SK-N-SH (cell line): ENCODE measurements at regions not wholly inside any gene's neighbourhood (a gene's known extent, or its start where the extent isn't known, plus 50 kb on each side); places are given as distances from the start of the nearest gene placed in this dataset.
"Not testable (repeated sequence)": the region's sequence is repeated elsewhere in the genome, so short reads cannot be mapped to it uniquely, and the experiment has no call there.

ENCODE experiments used
- CTCF ChIA-PET: fragments of 300-600, 350-600 bp; formaldehyde crosslinking; extraction: SDS; loops from one replicate; lab custom pipeline; 2021; lab: Yijun Ruan, JAX
- POLR2A ChIA-PET: fragments of 350-600 bp; sonication (Branson Sonifier 250); formaldehyde crosslinking; extraction: SDS; loops from one replicate; lab custom pipeline; 2020; ENCODE audit warnings: antibody characterized with exemption, inconsistent platforms; lab: Yijun Ruan, JAX
- DNase-seq: peaks from one replicate; pipeline ENCODE4 v3.0.0; 2012
- H2AFZ ChIP-seq: fragments of 200-600 bp; sonication (generic); 2 replicates; pipeline ENCODE4 v1.8.1; 2016; ENCODE audit warnings: antibody characterized with exemption, mild to moderate bottlenecking, low read depth
- H3F3A ChIP-seq: fragments of 200-600 bp; sonication (generic); replicated peaks from 2 replicates; pipeline ENCODE3; 2016; ENCODE audit warnings: antibody characterized with exemption, mild to moderate bottlenecking; ENCODE audit not compliant: insufficient read depth
- H3K27ac ChIP-seq, 2 experiments: fragments of 200-500 bp in 1 of 2; fragments of 200-600 bp in 1 of 2; sonication (Bioruptor generic) in 1 of 2; sonication (generic), shearing (Covaris generic) in 1 of 2; 2 replicates each; pipeline versions ENCODE4 v1.5.1 to v1.6.1; 2014 to 2016; ENCODE audit warnings: low read depth in 2 of 2, inconsistent platforms in 1 of 2, low read length in 1 of 2, mild to moderate bottlenecking in 1 of 2, mixed read lengths in 1 of 2
- H3K27me3 ChIP-seq: fragments of 200-600 bp; sonication (generic), shearing (Covaris generic); 2 replicates; pipeline ENCODE4 v1.6.1; 2016; ENCODE audit warnings: mixed run types; ENCODE audit not compliant: insufficient read depth
- H3K36me3 ChIP-seq, 2 experiments: fragments of 200-500 bp in 1 of 2; fragments of 200-600 bp in 1 of 2; sonication (Bioruptor generic) in 1 of 2; sonication (generic) in 1 of 2; replicated peaks in 1 of 2; 2 replicates each; pipeline versions ENCODE3 to v1.5.1; 2014 to 2016; ENCODE audit warnings: low read length in 1 of 2, mild to moderate bottlenecking in 1 of 2; ENCODE audit not compliant: insufficient read depth in 2 of 2, control insufficient read depth in 1 of 2
- H3K4me1 ChIP-seq, 2 experiments: fragments of 200-500 bp in 1 of 2; fragments of 200-600 bp in 1 of 2; sonication (Bioruptor generic) in 1 of 2; sonication (generic), shearing (Covaris generic) in 1 of 2; 2 replicates each; pipeline versions ENCODE4 v1.5.1 to v1.6.1; 2014 to 2016; ENCODE audit warnings: low read depth in 1 of 2, low read length in 1 of 2, mixed run types in 1 of 2; ENCODE audit not compliant: insufficient read depth in 2 of 2, control insufficient read depth in 1 of 2
- H3K4me2 ChIP-seq: fragments of 200-600 bp; sonication (generic), shearing (Covaris generic); 2 replicates; pipeline ENCODE4 v1.6.1; 2017; ENCODE audit warnings: mixed run types
- H3K4me3 ChIP-seq, 2 experiments: fragments of 200-500 bp in 1 of 2; fragments of 200-600 bp in 1 of 2; sonication (Bioruptor generic) in 1 of 2; sonication (generic), shearing (Covaris generic) in 1 of 2; 2 replicates each; pipeline versions ENCODE4 v1.5.1 to v1.8.1; 2014 to 2016; ENCODE audit warnings: low read depth in 2 of 2, inconsistent platforms in 1 of 2, low read length in 1 of 2, mild to moderate bottlenecking in 1 of 2, mixed read lengths in 1 of 2, moderate library complexity in 1 of 2
- H3K79me2 ChIP-seq: fragments of 200-600 bp; sonication (generic); 2 replicates; pipeline ENCODE4 v1.8.1; 2017; ENCODE audit warnings: mild to moderate bottlenecking; ENCODE audit not compliant: insufficient read depth
- H3K9ac ChIP-seq: fragments of 200-600 bp; sonication (generic); 2 replicates; pipeline ENCODE4 v1.6.1; 2017; ENCODE audit warnings: mixed run types
- H3K9me2 ChIP-seq: fragments of 200-600 bp; sonication (generic); 2 replicates; pipeline ENCODE4 v1.6.1; 2017; ENCODE audit warnings: mixed run types
- H3K9me3 ChIP-seq: fragments of 200-600 bp; sonication (generic); 2 replicates; pipeline ENCODE4 v1.6.1; 2017; ENCODE audit warnings: mixed run types, mild to moderate bottlenecking, moderate library complexity
- H4K20me1 ChIP-seq: fragments of 200-600 bp; sonication (generic); 2 replicates; pipeline ENCODE4 v1.6.1; 2017; ENCODE audit warnings: mild to moderate bottlenecking, mixed run types; ENCODE audit not compliant: insufficient read depth
- FOXM1 ChIP-seq: IDR thresholded peaks from 2 replicates; pipeline ENCODE4 v1.4.0; 2012; ENCODE audit warnings: low read depth, mild to moderate bottlenecking
- GABPA ChIP-seq: IDR thresholded peaks from 2 replicates; pipeline ENCODE4 v1.4.0; 2012; ENCODE audit warnings: low read depth, mild to moderate bottlenecking
- JUND ChIP-seq: IDR thresholded peaks from 2 replicates; pipeline ENCODE4 v1.4.0; 2012
- MEF2A ChIP-seq: IDR thresholded peaks from 2 replicates; pipeline ENCODE4 v1.4.0; 2012; ENCODE audit warnings: low read depth, borderline replicate concordance
- MXI1 ChIP-seq: IDR thresholded peaks from 2 replicates; pipeline ENCODE4 v1.6.1; 2012; ENCODE audit warnings: mild to moderate bottlenecking, low read depth, low read length, improper control_type of control experiment
- RAD21 ChIP-seq: IDR thresholded peaks from 2 replicates; pipeline ENCODE4 v1.6.1; 2012; ENCODE audit warnings: mild to moderate bottlenecking, low read length
- RCOR1 ChIP-seq: fragments of 150-350 bp; IDR thresholded peaks from 2 replicates; pipeline ENCODE4 v1.6.1; 2017; ENCODE audit warnings: antibody characterized with exemption, low read length
- RFX5 ChIP-seq: IDR thresholded peaks from 2 replicates; pipeline ENCODE4 v1.6.1; 2012; ENCODE audit warnings: mild to moderate bottlenecking, improper control_type of control experiment, low read length
- SMC3 ChIP-seq: IDR thresholded peaks from 2 replicates; pipeline ENCODE4 v1.6.1; 2012; ENCODE audit warnings: low read depth, low read length, improper control_type of control experiment
- TAF1 ChIP-seq: IDR thresholded peaks from 2 replicates; pipeline ENCODE4 v1.6.1; 2012; ENCODE audit warnings: low read depth, mild to moderate bottlenecking, low read length, moderate library complexity, borderline replicate concordance
- TCF12 ChIP-seq: IDR thresholded peaks from 2 replicates; pipeline ENCODE4 v1.4.0; 2012
- TEAD4 ChIP-seq: IDR thresholded peaks from 2 replicates; pipeline ENCODE4 v1.4.0; 2012; ENCODE audit warnings: mild to moderate bottlenecking, borderline replicate concordance; ENCODE audit not compliant: insufficient read depth
- YY1 ChIP-seq: IDR thresholded peaks from 2 replicates; pipeline ENCODE4 v1.4.0; 2012; ENCODE audit warnings: low read depth, mild to moderate bottlenecking
- WGBS: methylation state at CpG from one replicate; pipeline ENCODE4 v1.1.6; 2017; ENCODE audit warnings: low lambda C conversion rate; 5-methylcytosine and 5-hydroxymethylcytosine counted together
- TF ChIP-seq, protein P1 (sequence below): fragments of 150-350 bp; IDR thresholded peaks from 2 replicates; pipeline ENCODE4 v1.6.1; 2017; ENCODE audit warnings: antibody characterized with exemption, low read length, low read depth, borderline replicate concordance
- TF ChIP-seq, protein P2 (sequence below): IDR thresholded peaks from 2 replicates; pipeline ENCODE4 v1.4.0; 2012; ENCODE audit warnings: low read depth
- TF ChIP-seq, protein P3 (sequence below): fragments of 150-350 bp; IDR thresholded peaks from 2 replicates; pipeline ENCODE4 v1.6.1; 2016; ENCODE audit warnings: mild to moderate bottlenecking, low read depth, low read length

DNA sequence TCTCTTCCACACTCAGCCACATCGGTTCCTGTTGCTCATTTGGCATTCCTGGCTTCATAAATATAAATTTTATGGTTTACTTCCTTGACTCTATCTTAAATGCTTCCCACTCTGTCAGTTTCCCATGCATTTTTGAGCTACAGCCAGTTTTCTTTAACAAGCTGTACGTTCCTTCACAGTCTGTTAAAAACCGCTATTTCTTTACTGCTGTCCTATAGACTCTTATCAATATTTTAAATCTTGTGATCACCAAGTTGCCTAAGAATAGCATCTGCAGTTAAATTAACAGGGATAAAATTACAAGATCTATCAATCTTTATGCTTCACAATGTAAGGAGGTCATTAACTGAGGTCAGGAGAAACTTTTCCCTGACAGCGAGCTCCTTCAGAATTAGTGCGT lies 103.1 kb upstream of the RHOBTB1 start:
- DNase-seq, result no peak
- POLR2A ChIA-PET, result no interaction called here
- H3F3A ChIP-seq, result no peaks in the 10 kb centered on the region
- H3K79me2 ChIP-seq, result no peaks in the 10 kb centered on the region
- H3K27ac ChIP-seq, result no peak overlapping the region
- H3K4me3 ChIP-seq, result no peak overlapping the region
- no peak overlapping the region for H3K9ac ChIP-seq
- H3K9me3 ChIP-seq, result no peaks in the 10 kb centered on the region
- H4K20me1 ChIP-seq, result no peaks in the 10 kb centered on the region
- 65% methylated on average over 5 of the region's 5 CpGs for WGBS
- no peak overlapping the region for H3K4me2 ChIP-seq
- no peaks in the 10 kb centered on the region for H3K9me2 ChIP-seq
- H3K4me1 ChIP-seq, result no peaks in the 10 kb centered on the region; a peak in 1 of 4 replicates
- H3K27me3 ChIP-seq, result no peaks in the 10 kb centered on the region
- TF ChIP-seq, protein P1, sequence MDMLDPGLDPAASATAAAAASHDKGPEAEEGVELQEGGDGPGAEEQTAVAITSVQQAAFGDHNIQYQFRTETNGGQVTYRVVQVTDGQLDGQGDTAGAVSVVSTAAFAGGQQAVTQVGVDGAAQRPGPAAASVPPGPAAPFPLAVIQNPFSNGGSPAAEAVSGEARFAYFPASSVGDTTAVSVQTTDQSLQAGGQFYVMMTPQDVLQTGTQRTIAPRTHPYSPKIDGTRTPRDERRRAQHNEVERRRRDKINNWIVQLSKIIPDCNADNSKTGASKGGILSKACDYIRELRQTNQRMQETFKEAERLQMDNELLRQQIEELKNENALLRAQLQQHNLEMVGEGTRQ, result no peak
- TF ChIP-seq GABPA (no peak), JUND (no peak), TAF1 (no peak), RCOR1 (no peak), RFX5 (no peak), FOXM1 (no peak), YY1 (no peak), RAD21 (no peak), SMC3 (no peak), MXI1 (no peak)
- no peak overlapping the region for H2AFZ ChIP-seq
- CTCF ChIA-PET, result interaction anchor here (0.6 to 2.4 kb wide), 3 partner anchors 22 to 1815 kb away, joined by 3 to 6 read pairs (median 3); no protein-coding TSS in a partner anchor
- H3K36me3 ChIP-seq, result no peaks in the 10 kb centered on the region

DNA sequence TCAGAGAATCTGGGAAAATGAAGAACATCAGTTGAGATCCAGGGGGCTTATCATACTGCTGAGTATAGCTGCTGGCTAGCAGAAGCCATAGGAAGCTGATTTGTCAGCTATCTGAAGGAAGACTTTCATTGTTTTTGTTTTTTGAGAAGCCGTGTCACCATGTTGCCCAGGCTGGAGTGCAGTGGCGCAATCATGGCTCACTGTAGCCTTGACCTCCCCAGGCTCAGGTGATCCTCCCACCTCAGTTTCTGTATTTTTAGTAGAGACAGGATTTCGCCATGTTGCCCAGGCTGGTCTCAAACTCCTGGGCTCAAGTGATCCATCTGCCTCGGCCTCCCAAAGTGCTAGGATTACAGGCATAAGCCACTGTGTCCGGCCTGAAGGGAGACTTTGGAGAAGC lies 101.5 kb upstream of the RHOBTB1 start:
- H3F3A ChIP-seq, DNase-seq, H3K9ac ChIP-seq, H2AFZ ChIP-seq, H3K9me3 ChIP-seq, H3K27me3 ChIP-seq, H3K4me1 ChIP-seq, H3K79me2 ChIP-seq, H3K36me3 ChIP-seq, H3K4me2 ChIP-seq, H3K27ac ChIP-seq, H3K4me3 ChIP-seq, H3K9me2 ChIP-seq, H4K20me1 ChIP-seq, POLR2A ChIA-PET: not testable (repeated sequence)
- WGBS, result 67% methylated on average over 5 of the region's 5 CpGs
- CTCF ChIA-PET, result interaction anchor here (1.1 kb wide), 1 partner anchor 20 kb away, joined by 4 read pairs; no protein-coding TSS in a partner anchor

DNA sequence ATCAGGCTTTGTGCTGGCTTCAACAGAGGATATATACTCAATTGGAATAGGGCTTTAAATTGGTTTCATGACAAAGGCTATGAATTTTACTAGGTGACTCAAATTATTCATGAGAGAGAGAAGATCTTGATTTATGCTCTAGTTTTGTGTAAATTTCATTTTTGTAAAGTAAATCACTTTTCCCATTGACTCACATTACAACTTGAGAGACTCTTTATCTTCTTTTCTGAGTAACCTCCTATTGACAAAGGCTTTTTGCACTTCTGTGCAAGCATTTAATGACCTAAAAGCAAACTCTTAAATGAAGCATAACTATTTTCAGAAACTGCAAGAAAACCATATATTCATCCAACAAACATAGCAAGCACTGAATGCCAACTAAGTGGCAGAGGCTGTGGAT lies 98.5 kb upstream of the RHOBTB1 start:
- Histone ChIP-seq H3K4me2 (no peak overlapping the region), H2AFZ (no peak overlapping the region), H3K9me3 (no peaks in the 10 kb centered on the region), H3K36me3 (no peaks in the 10 kb centered on the region), H3K9me2 (no peaks in the 10 kb centered on the region), H3K4me1 (no peaks in the 10 kb centered on the region)
- no peak for DNase-seq
- ChIA-PET POLR2A (no interaction called here), CTCF (interaction anchor here (1.3 to 1.7 kb wide), 2 partner anchors 18 to 98 kb away, joined by 4 to 6 read pairs; no protein-coding TSS in a partner anchor)
- TF ChIP-seq RAD21, result no peak
- no peak for TF ChIP-seq RCOR1
- TF ChIP-seq, protein P2, sequence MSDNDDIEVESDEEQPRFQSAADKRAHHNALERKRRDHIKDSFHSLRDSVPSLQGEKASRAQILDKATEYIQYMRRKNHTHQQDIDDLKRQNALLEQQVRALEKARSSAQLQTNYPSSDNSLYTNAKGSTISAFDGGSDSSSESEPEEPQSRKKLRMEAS, result no peak
- TF ChIP-seq TEAD4, result no peak
- TF ChIP-seq, protein P3, sequence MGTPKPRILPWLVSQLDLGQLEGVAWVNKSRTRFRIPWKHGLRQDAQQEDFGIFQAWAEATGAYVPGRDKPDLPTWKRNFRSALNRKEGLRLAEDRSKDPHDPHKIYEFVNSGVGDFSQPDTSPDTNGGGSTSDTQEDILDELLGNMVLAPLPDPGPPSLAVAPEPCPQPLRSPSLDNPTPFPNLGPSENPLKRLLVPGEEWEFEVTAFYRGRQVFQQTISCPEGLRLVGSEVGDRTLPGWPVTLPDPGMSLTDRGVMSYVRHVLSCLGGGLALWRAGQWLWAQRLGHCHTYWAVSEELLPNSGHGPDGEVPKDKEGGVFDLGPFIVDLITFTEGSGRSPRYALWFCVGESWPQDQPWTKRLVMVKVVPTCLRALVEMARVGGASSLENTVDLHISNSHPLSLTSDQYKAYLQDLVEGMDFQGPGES, result no peak
- TF ChIP-seq TCF12, result no peak
- no peak for TF ChIP-seq MEF2A
- TF ChIP-seq, all 33 proteins: peak for 0
- no peaks in the 10 kb centered on the region for H3K79me2 ChIP-seq
- H4K20me1 ChIP-seq, result no peaks in the 10 kb centered on the region
- no peak overlapping the region for H3K27ac ChIP-seq
- no peaks in the 10 kb centered on the region for H3F3A ChIP-seq
- no peak overlapping the region for H3K9ac ChIP-seq
- H3K27me3 ChIP-seq, result no peaks in the 10 kb centered on the region
- H3K4me3 ChIP-seq, result no peak overlapping the region
